HEK293 (cell line): ENCODE measurements at regions not wholly inside any gene's neighbourhood (a gene's known extent, or its start where the extent isn't known, plus 50 kb on each side); places are given as distances from the start of the nearest gene placed in this dataset.

Experiments used
- CTCF ChIA-PET: fragments of 350-600 bp; formaldehyde crosslinking; extraction: SDS; loops from one replicate; lab custom pipeline; 2021; ENCODE audit warnings: antibody characterized with exemption; lab: Yijun Ruan, JAX
- POLR2A ChIA-PET: fragments of 300-600 bp; formaldehyde crosslinking; extraction: SDS; loops from one replicate; lab custom pipeline; 2020; ENCODE audit warnings: antibody characterized with exemption, inconsistent platforms; lab: Yijun Ruan, JAX
- H3K27ac ChIP-seq: fragments of 200-500 bp; sonication (Bioruptor generic); 2 replicates; pipeline ENCODE4 v1.5.1; 2014; ENCODE audit warnings: low read depth, low read length, control low read depth, inconsistent platforms; ENCODE audit errors: extremely low read depth
- H3K36me3 ChIP-seq, 2 experiments: fragments of 200-500 bp in 1 of 2; sonication (Bioruptor generic) in 1 of 2; 1 replicate in 1 of 2; 2 replicates in 1 of 2; pipeline ENCODE4 v1.5.1; 2014 to 2017; ENCODE audit warnings: inconsistent platforms in 2 of 2, low read length in 2 of 2; ENCODE audit not compliant: control insufficient read depth in 2 of 2, insufficient read depth in 1 of 2
- H3K4me1 ChIP-seq: fragments of 200-500 bp; sonication (Bioruptor generic); 2 replicates; pipeline ENCODE4 v1.5.1; 2014; ENCODE audit warnings: mild to moderate bottlenecking, low read length, inconsistent platforms; ENCODE audit not compliant: control insufficient read depth, insufficient read depth
- H3K4me3 ChIP-seq: 2 replicates; pipeline ENCODE4 v1.5.1; 2011; ENCODE audit warnings: low read depth, mild to moderate bottlenecking, control low read depth, low read length, moderate library complexity
- H3K9me3 ChIP-seq: fragments of 200-500 bp; sonication (Bioruptor generic); 2 replicates; pipeline ENCODE4 v1.5.1; 2014; ENCODE audit warnings: low read depth, low read length, inconsistent platforms; ENCODE audit not compliant: control insufficient read depth, insufficient read depth
- BCL11A ChIP-seq: fragments of 450-650 bp; formaldehyde crosslinking; IDR thresholded peaks from 2 replicates; pipeline ENCODE4 v1.5.1; 2016; ENCODE audit warnings: low read depth, missing biosample characterization, missing genetic modification characterization
- GLI4 ChIP-seq: fragments of 450-650 bp; formaldehyde crosslinking; IDR thresholded peaks from 2 replicates; pipeline ENCODE4 v1.5.1; 2016; ENCODE audit warnings: missing biosample characterization, missing genetic modification characterization
- GLIS1 ChIP-seq: fragments of 450-650 bp; formaldehyde crosslinking; IDR thresholded peaks from 2 replicates; pipeline ENCODE4 v1.5.1; 2016; ENCODE audit warnings: missing biosample characterization, missing genetic modification characterization
- PRDM10 ChIP-seq: fragments of 450-650 bp; formaldehyde crosslinking; IDR thresholded peaks from 2 replicates; pipeline ENCODE4 v1.5.1; 2016; ENCODE audit warnings: missing biosample characterization, missing genetic modification characterization
- ZNF169 ChIP-seq: fragments of 450-650 bp; formaldehyde crosslinking; IDR thresholded peaks from 2 replicates; pipeline ENCODE4 v1.5.1; 2016; ENCODE audit warnings: missing biosample characterization, missing genetic modification characterization
- ZNF175 ChIP-seq: fragments of 450-650 bp; formaldehyde crosslinking; IDR thresholded peaks from 2 replicates; pipeline ENCODE4 v1.5.1; 2016; ENCODE audit warnings: missing biosample characterization, missing genetic modification characterization
- ZNF184 ChIP-seq: fragments of 450-650 bp; IDR thresholded peaks from 2 replicates; pipeline ENCODE4 v1.5.1; 2018; ENCODE audit warnings: missing biosample characterization, mild to moderate bottlenecking, missing genetic modification characterization
- ZNF202 ChIP-seq: fragments of 450-650 bp; formaldehyde crosslinking; IDR thresholded peaks from 2 replicates; pipeline ENCODE4 v1.5.1; 2016; ENCODE audit warnings: missing biosample characterization, missing genetic modification characterization, borderline replicate concordance
- ZNF341 ChIP-seq: fragments of 450-650 bp; formaldehyde crosslinking; IDR thresholded peaks from 2 replicates; pipeline ENCODE4; 2016; ENCODE audit warnings: low read depth, missing biosample characterization, missing genetic modification characterization
- ZNF560 ChIP-seq: fragments of 450-650 bp; formaldehyde crosslinking; IDR thresholded peaks from 2 replicates; pipeline ENCODE4 v1.5.1; 2017; ENCODE audit warnings: missing biosample characterization, missing genetic modification characterization, borderline replicate concordance
- ZNF561 ChIP-seq: fragments of 450-650 bp; IDR thresholded peaks from 2 replicates; pipeline ENCODE4 v1.5.1; 2018; ENCODE audit warnings: missing biosample characterization, missing genetic modification characterization, borderline replicate concordance
- ZNF629 ChIP-seq: fragments of 450-650 bp; formaldehyde crosslinking; IDR thresholded peaks from 2 replicates; pipeline ENCODE4 v1.5.1; 2017; ENCODE audit warnings: missing biosample characterization, missing genetic modification characterization
- ZNF677 ChIP-seq: fragments of 450-650 bp; IDR thresholded peaks from 2 replicates; pipeline ENCODE4 v1.5.0; 2018; ENCODE audit warnings: missing biosample characterization, mild to moderate bottlenecking, missing genetic modification characterization, moderate library complexity
- ZNF747 ChIP-seq: fragments of 450-650 bp; formaldehyde crosslinking; IDR thresholded peaks from 2 replicates; pipeline ENCODE4 v1.5.1; 2016; ENCODE audit warnings: missing biosample characterization, missing genetic modification characterization
- ZNF791 ChIP-seq: fragments of 450-650 bp; formaldehyde crosslinking; IDR thresholded peaks from 2 replicates; pipeline ENCODE4 v1.5.1; 2016; ENCODE audit warnings: missing biosample characterization, missing genetic modification characterization
- ZNF830 ChIP-seq: fragments of 450-650 bp; IDR thresholded peaks from 2 replicates; pipeline ENCODE4 v1.5.0; 2018; ENCODE audit warnings: missing biosample characterization, missing genetic modification characterization, low read depth, mild to moderate bottlenecking, moderate library complexity
- ZSCAN5A ChIP-seq: fragments of 450-650 bp; formaldehyde crosslinking; IDR thresholded peaks from 2 replicates; pipeline ENCODE4 v1.5.1; 2016; ENCODE audit warnings: missing biosample characterization, missing genetic modification characterization
- TF ChIP-seq, protein P1 (sequence below): fragments of 450-650 bp; formaldehyde crosslinking; IDR thresholded peaks from 2 replicates; pipeline ENCODE4 v1.5.1; 2016; ENCODE audit warnings: missing biosample characterization, missing genetic modification characterization

GRCh38 chr5:159732220-159732619 lies 184.1 kb upstream of the ADRA1B start:
- H3K27ac ChIP-seq: no peak overlapping the region
- no peak for TF ChIP-seq GLIS1
- no peak for TF ChIP-seq ZNF561
- no peak for TF ChIP-seq ZNF830
- H3K36me3 ChIP-seq: no peaks in the 10 kb centered on the region
- POLR2A ChIA-PET: no interaction called here
- no peaks in the 10 kb centered on the region for H3K9me3 ChIP-seq
- H3K4me1 ChIP-seq: no peaks in the 10 kb centered on the region
- CTCF ChIA-PET: interaction anchor here (1.0 kb wide), 2 partner anchors 49 to 207 kb away, joined by 3 read pairs; no protein-coding TSS in a partner anchor
- H3K4me3 ChIP-seq: no peak overlapping the region

DNA sequence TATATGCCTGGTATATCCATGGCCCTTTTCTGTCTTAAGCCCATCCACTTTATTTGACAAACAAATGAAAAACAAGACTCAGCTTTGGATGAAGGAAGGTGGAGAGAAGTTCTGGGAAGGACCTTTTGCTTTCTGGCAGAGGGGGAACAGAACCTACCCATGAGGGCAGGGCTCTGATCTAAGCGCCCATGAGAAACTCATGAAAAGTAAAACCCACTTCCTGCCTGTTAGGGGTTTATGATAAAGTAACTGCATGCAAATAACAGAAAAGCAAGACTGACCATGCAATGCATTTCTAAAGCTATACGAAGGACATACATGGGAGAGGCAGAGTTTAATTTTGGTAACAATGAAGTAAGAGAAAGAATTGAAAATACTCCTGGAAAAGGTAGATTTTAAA lies 181.9 kb upstream of the ADRA1B start:
- Histone ChIP-seq H3K36me3 (no peaks in the 10 kb centered on the region), H3K4me1 (no peaks in the 10 kb centered on the region), H3K27ac (no peak overlapping the region), H3K9me3 (no peaks in the 10 kb centered on the region), H3K4me3 (no peak overlapping the region)
- no peak for TF ChIP-seq ZNF791 (tag by site-specific recombination)
- TF ChIP-seq ZNF175: no peak
- no peak for TF ChIP-seq ZNF747
- TF ChIP-seq, protein P1, sequence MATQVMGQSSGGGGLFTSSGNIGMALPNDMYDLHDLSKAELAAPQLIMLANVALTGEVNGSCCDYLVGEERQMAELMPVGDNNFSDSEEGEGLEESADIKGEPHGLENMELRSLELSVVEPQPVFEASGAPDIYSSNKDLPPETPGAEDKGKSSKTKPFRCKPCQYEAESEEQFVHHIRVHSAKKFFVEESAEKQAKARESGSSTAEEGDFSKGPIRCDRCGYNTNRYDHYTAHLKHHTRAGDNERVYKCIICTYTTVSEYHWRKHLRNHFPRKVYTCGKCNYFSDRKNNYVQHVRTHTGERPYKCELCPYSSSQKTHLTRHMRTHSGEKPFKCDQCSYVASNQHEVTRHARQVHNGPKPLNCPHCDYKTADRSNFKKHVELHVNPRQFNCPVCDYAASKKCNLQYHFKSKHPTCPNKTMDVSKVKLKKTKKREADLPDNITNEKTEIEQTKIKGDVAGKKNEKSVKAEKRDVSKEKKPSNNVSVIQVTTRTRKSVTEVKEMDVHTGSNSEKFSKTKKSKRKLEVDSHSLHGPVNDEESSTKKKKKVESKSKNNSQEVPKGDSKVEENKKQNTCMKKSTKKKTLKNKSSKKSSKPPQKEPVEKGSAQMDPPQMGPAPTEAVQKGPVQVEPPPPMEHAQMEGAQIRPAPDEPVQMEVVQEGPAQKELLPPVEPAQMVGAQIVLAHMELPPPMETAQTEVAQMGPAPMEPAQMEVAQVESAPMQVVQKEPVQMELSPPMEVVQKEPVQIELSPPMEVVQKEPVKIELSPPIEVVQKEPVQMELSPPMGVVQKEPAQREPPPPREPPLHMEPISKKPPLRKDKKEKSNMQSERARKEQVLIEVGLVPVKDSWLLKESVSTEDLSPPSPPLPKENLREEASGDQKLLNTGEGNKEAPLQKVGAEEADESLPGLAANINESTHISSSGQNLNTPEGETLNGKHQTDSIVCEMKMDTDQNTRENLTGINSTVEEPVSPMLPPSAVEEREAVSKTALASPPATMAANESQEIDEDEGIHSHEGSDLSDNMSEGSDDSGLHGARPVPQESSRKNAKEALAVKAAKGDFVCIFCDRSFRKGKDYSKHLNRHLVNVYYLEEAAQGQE (tag by site-specific recombination): no peak
- ChIA-PET POLR2A (no interaction called here), CTCF (interaction anchor here (0.5 to 1.2 kb wide), 2 partner anchors 10 to 582 kb away, joined by 4 read pairs; no protein-coding TSS in a partner anchor)

DNA sequence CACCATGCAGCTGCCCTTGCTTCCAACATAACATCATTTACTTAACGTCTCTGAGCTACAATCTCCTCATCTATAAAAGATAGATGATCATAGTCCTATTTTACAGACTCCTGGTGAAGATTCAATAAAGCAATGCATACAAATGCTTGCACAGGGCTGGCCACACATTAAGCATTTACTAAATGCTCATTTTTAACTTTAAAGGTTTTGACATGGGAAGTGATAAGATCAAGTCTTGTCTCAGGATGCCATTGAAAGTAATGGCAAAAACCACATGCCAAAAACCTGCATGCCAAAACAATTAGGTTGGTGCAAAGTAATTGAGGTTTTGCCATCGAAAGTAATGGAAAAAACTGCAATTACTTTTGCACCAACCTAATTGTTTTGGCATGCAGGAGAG lies 181.2 kb upstream of the ADRA1B start:
- CTCF ChIA-PET: no interaction called here
- Histone ChIP-seq H3K36me3 (no peaks in the 10 kb centered on the region), H3K27ac (no peak overlapping the region)
- TF ChIP-seq BCL11A (tag by site-specific recombination) (no peak), ZNF629 (tag by site-specific recombination) (no peak), ZNF169 (tag by site-specific recombination) (no peak), ZNF560 (tag by site-specific recombination) (no peak), ZSCAN5A (no peak), ZNF202 (tag by site-specific recombination) (no peak), GLI4 (tag by site-specific recombination) (no peak), ZNF341 (tag by site-specific recombination) (no peak), ZNF184 (no peak), PRDM10 (tag by site-specific recombination) (no peak), ZNF677 (tag by site-specific recombination) (no peak)
- TF ChIP-seq, all 188 proteins: peak for 0
- H3K9me3 ChIP-seq: no peaks in the 10 kb centered on the region
- no peak overlapping the region for H3K4me3 ChIP-seq
- no peaks in the 10 kb centered on the region for H3K4me1 ChIP-seq
- POLR2A ChIA-PET: no interaction called here
